ENCODE measurements at regions not wholly inside any gene's neighbourhood (a gene's known extent, or its start where the extent isn't known, plus 50 kb on each side); places are given as distances from the start of the nearest gene placed in this dataset.

DNA sequence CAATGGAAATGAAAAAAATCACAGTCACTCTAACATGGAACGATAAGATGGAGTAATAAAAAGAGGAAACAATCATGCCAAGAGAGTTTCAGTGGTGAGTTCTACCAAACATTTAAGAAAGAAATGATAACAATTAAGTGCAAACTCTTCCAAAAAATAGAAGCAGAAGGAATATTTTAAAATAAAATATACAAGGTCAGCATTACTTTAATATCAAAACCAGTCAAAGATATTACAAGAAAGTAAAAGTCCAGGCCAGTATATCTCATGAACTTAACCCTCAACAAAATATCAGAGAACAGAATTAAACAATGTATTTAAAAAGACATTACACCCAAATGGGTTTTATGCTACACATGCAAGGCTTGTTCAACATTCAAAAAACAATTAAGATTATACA, 829.4 kb downstream of the TRIB2 start:
- TF ChIP-seq, protein P1, sequence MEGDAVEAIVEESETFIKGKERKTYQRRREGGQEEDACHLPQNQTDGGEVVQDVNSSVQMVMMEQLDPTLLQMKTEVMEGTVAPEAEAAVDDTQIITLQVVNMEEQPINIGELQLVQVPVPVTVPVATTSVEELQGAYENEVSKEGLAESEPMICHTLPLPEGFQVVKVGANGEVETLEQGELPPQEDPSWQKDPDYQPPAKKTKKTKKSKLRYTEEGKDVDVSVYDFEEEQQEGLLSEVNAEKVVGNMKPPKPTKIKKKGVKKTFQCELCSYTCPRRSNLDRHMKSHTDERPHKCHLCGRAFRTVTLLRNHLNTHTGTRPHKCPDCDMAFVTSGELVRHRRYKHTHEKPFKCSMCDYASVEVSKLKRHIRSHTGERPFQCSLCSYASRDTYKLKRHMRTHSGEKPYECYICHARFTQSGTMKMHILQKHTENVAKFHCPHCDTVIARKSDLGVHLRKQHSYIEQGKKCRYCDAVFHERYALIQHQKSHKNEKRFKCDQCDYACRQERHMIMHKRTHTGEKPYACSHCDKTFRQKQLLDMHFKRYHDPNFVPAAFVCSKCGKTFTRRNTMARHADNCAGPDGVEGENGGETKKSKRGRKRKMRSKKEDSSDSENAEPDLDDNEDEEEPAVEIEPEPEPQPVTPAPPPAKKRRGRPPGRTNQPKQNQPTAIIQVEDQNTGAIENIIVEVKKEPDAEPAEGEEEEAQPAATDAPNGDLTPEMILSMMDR (IDR thresholded peaks at IDR 0.05): no peak
- TF ChIP-seq EZH2 (IDR thresholded peaks at IDR 0.05): no peak
